ENCODE measurements at regions not wholly inside any gene's neighbourhood (a gene's known extent, or its start where the extent isn't known, plus 50 kb on each side); places are given as distances from the start of the nearest gene placed in this dataset.

DNA sequence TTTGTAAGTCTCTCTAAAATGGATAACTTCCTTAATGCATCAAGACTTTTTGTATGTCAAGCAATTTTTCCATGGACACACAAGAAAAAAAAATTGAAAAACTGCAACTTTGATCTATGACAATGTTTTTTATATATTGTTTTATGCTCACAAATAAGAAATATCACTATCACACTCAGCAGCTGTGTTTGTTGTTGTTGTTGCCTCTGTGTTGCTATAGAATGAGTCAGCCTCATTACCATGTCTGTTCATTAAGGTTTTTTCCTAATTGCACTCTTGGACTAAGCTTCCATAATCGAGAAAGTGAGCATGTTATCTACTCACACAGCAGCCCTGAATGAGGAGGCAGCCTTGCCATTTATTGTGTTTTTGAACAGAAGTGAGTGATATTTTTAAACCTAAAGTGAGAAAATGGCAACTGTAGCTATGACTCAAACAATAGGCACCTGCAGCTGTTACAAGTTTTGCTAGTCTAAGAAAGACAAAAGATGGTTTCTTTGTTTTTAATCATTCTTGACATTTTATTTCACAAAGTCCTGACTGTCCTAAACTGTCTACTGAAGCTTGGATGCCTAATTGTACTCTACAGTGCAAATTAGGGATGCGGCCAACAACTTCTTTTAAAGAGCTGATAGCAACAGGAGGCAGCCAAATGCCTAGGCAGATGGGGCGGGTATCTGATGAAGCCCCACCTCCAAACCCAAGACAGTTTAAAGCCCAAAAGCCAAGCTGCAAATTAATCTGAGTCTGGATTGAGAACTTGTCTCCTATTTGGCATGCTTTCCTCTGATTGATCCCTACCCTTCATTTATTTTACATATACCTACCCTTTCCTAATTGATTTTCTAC is 77.9 kb upstream of the DOK5 start:
- DNase-seq: no peak
- Mint-ChIP-seq H3K27ac (ENCODE audit: unreplicated experiment) (no peak overlapping the region), H3K4me3 (ENCODE audit: unreplicated experiment) (no peak overlapping the region), H3K27me3 (ENCODE audit: unreplicated experiment) (no peaks in the 10 kb centered on the region), H3K4me1 (ENCODE audit: low read depth, unreplicated experiment) (no peaks in the 10 kb centered on the region), H3K9me3 (ENCODE audit: unreplicated experiment) (no peaks in the 10 kb centered on the region), H3K36me3 (ENCODE audit: unreplicated experiment) (no peaks in the 10 kb centered on the region)
- TF ChIP-seq, protein P1, sequence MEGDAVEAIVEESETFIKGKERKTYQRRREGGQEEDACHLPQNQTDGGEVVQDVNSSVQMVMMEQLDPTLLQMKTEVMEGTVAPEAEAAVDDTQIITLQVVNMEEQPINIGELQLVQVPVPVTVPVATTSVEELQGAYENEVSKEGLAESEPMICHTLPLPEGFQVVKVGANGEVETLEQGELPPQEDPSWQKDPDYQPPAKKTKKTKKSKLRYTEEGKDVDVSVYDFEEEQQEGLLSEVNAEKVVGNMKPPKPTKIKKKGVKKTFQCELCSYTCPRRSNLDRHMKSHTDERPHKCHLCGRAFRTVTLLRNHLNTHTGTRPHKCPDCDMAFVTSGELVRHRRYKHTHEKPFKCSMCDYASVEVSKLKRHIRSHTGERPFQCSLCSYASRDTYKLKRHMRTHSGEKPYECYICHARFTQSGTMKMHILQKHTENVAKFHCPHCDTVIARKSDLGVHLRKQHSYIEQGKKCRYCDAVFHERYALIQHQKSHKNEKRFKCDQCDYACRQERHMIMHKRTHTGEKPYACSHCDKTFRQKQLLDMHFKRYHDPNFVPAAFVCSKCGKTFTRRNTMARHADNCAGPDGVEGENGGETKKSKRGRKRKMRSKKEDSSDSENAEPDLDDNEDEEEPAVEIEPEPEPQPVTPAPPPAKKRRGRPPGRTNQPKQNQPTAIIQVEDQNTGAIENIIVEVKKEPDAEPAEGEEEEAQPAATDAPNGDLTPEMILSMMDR (IDR thresholded peaks at IDR 0.05; ENCODE audit: partially characterized antibody, unreplicated experiment): no peak

DNA sequence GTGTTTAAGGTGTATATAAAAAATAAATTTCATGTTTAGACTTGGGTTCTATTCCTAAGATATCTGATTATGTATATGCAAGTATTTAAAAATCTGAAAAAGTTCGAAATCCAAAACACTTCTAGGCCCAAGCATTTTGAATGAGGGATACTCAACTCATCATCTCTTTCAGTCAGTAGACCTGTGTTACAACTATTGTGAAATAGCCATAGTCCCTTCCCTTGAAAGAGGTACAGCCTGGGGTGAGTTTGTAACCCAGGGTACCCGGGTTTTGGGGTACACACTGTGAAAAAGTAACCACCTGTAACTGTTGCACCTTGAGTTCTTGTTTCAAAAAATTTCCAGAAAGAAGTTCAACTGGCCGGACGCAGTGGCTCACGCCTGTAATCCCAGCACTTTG is 76.6 kb upstream of the DOK5 start:
- no peaks in the 10 kb centered on the region for H3K9me3 Mint-ChIP-seq (ENCODE audit: unreplicated experiment)
- no peaks in the 10 kb centered on the region for H3K27me3 Mint-ChIP-seq (ENCODE audit: unreplicated experiment)
- no peak overlapping the region for H3K4me3 Mint-ChIP-seq (ENCODE audit: unreplicated experiment)
- no peak overlapping the region for H3K27ac Mint-ChIP-seq (ENCODE audit: unreplicated experiment)
- TF ChIP-seq, protein P1 (IDR thresholded peaks at IDR 0.05; ENCODE audit: partially characterized antibody, unreplicated experiment): no peak
- DNase-seq: no peak
- H3K4me1 Mint-ChIP-seq (ENCODE audit: low read depth, unreplicated experiment): no peaks in the 10 kb centered on the region
- H3K36me3 Mint-ChIP-seq (ENCODE audit: unreplicated experiment): no peaks in the 10 kb centered on the region

DNA sequence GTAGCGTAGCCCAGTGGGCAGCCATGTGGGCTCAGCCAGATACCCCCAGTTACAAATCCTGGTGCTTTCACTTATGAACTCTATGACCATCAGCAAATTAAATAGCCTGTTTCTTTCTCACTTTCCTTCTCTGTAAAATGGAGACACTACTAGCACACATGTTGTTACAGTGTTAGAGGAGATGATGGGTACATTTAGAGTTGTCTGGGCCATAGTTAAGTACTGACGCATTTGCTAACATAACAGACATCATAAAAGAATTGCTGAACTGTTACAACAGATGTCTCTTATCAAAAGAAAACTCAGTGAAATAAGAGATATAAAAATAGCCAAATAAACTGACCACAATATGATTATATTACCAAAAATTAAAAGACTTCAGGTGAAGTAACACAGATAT is 69.9 kb upstream of the DOK5 start:
- TF ChIP-seq, protein P1 (IDR thresholded peaks at IDR 0.05; ENCODE audit: partially characterized antibody, unreplicated experiment): no peak
- Mint-ChIP-seq H3K4me3 (ENCODE audit: unreplicated experiment) (no peak overlapping the region), H3K9me3 (ENCODE audit: unreplicated experiment) (no peaks in the 10 kb centered on the region), H3K27me3 (ENCODE audit: unreplicated experiment) (no peaks in the 10 kb centered on the region), H3K36me3 (ENCODE audit: unreplicated experiment) (no peaks in the 10 kb centered on the region), H3K4me1 (ENCODE audit: low read depth, unreplicated experiment) (no peaks in the 10 kb centered on the region), H3K27ac (ENCODE audit: unreplicated experiment) (no peak overlapping the region)
- DNase-seq: no peak

DNA sequence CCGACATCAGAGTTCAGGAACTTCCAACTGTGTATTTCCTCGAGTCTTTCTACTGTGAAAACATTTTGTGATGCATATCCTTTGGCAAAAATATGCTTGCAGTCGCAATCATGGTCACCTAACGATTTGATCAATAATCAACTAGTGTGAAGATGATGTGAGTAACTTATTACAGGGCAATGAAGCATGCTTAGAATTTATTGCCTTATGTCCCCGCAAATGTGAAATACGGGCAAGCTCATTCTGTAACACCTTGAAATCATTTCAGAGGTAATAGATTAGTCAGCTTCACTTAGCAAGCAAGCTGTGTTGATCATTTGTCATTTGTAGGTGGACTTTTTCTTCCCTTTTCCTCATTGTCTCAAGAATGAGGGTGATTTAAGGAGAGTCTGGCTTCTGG is 67.9 kb upstream of the DOK5 start:
- no peaks in the 10 kb centered on the region for H3K27me3 Mint-ChIP-seq (ENCODE audit: unreplicated experiment)
- no peak for DNase-seq
- no peak overlapping the region for H3K4me3 Mint-ChIP-seq (ENCODE audit: unreplicated experiment)
- H3K9me3 Mint-ChIP-seq (ENCODE audit: unreplicated experiment): no peaks in the 10 kb centered on the region
- no peak overlapping the region for H3K27ac Mint-ChIP-seq (ENCODE audit: unreplicated experiment)
- no peaks in the 10 kb centered on the region for H3K36me3 Mint-ChIP-seq (ENCODE audit: unreplicated experiment)
- H3K4me1 Mint-ChIP-seq (ENCODE audit: low read depth, unreplicated experiment): no peaks in the 10 kb centered on the region
- TF ChIP-seq, protein P1 (IDR thresholded peaks at IDR 0.05; ENCODE audit: partially characterized antibody, unreplicated experiment): no peak

DNA sequence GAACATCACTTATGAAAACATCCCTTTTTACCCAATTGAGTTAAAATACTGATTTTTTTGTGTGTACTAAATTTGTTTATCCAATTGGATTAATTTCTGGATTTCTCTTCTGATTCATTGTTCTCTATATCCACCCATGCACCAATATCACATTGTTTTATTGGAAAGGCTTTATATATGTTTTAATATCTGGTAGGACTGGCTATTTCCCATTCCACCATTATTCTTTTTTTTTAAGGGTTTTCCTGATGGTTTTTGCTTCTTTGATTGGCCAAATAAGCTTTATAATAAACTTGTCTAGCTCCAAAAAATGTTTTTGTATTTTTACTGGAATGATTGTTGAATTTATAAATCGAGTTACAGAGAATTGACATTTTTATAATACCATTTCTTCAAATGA is 59.4 kb upstream of the DOK5 start:
- no peaks in the 10 kb centered on the region for H3K36me3 Mint-ChIP-seq (ENCODE audit: unreplicated experiment)
- no peak overlapping the region for H3K27ac Mint-ChIP-seq (ENCODE audit: unreplicated experiment)
- H3K9me3 Mint-ChIP-seq (ENCODE audit: unreplicated experiment): peaks cover 3% of the 10 kb centered on the region
- H3K27me3 Mint-ChIP-seq (ENCODE audit: unreplicated experiment): no peaks in the 10 kb centered on the region
- TF ChIP-seq, protein P1 (IDR thresholded peaks at IDR 0.05; ENCODE audit: partially characterized antibody, unreplicated experiment): no peak
- DNase-seq: no peak
- no peak overlapping the region for H3K4me3 Mint-ChIP-seq (ENCODE audit: unreplicated experiment)
- peaks cover 3% of the 10 kb centered on the region for H3K4me1 Mint-ChIP-seq (ENCODE audit: low read depth, unreplicated experiment)

All from glutamatergic neuron (in vitro differentiated cells).